ENCODE measurements at regions not wholly inside any gene's neighbourhood (a gene's known extent, or its start where the extent isn't known, plus 50 kb on each side); places are given as distances from the start of the nearest gene placed in this dataset.

- H3K36me3 ChIP-seq (ENCODE audit: control insufficient read depth in 2 of 4, insufficient read depth in 4 of 4, low read length in 3 of 4): no peaks in the 10 kb centered on the region
- H3K56ac ChIP-seq (replicated peaks; ENCODE audit: insufficient read length, low read depth, low read length): no peak overlapping the region
- H2BK15ac ChIP-seq (ENCODE audit: low read length): no peak overlapping the region
- no peak overlapping the region for H2BK12ac ChIP-seq (ENCODE audit: low read depth, low read length)
- FAIRE-seq (no peak), DNase-seq (ENCODE audit: low read depth in 1 of 2, low spot score in 2 of 2) (no peak)
- H3K23me2 ChIP-seq (ENCODE audit: low read depth, low read length): no peaks in the 10 kb centered on the region
- H3K4me1 ChIP-seq (replicated peaks in 1 of 4; ENCODE audit: control insufficient read depth in 3 of 4, insufficient read depth in 4 of 4, low read length in 3 of 4): no peaks in the 10 kb centered on the region
- no peak overlapping the region for H3K23ac ChIP-seq (ENCODE audit: insufficient read length)
- no peak overlapping the region for H2BK120ac ChIP-seq (replicated peaks; ENCODE audit: low read depth, low read length)
- H3K4me2 ChIP-seq (ENCODE audit: insufficient read depth in 1 of 2, low read depth in 2 of 2, low read length in 2 of 2): no peak overlapping the region
- H3K9ac ChIP-seq (replicated peaks in 1 of 4; ENCODE audit: extremely low read depth in 1 of 4, low read depth in 3 of 4, low read length in 3 of 4): no peak overlapping the region
- no peak overlapping the region for H4K91ac ChIP-seq (replicated peaks; ENCODE audit: insufficient read length, low read length)
- H3K18ac ChIP-seq (ENCODE audit: extremely low read depth, low read length): no peak overlapping the region
- POLR2A ChIA-PET (ENCODE audit: partially characterized antibody): no interaction called here
- no peak overlapping the region for H4K8ac ChIP-seq (ENCODE audit: extremely low read depth, insufficient read depth, low read length)
- no peak overlapping the region for H3K4ac ChIP-seq (replicated peaks; ENCODE audit: insufficient read length, low read depth, low read length)
- H2AFZ ChIP-seq (ENCODE audit: low read length): no peak overlapping the region
- no peaks in the 10 kb centered on the region for H4K20me1 ChIP-seq (replicated peaks in 1 of 2; ENCODE audit: control insufficient read depth in 1 of 2, insufficient read depth in 2 of 2, low read length in 2 of 2)
- 82% methylated on average over 7 of the region's 7 CpGs; no CpG with 5 or more reads in 1 of the 2 experiments for WGBS, 2 experiments (ENCODE audit: extremely low coverage in 1 of 2, insufficient coverage in 1 of 2, insufficient read length in 1 of 2, insufficient replicate concordance in 2 of 2, low coverage in 1 of 2, low lambda C conversion rate in 2 of 2, missing lambda C conversion rate in 1 of 2)
- CTCF ChIA-PET (ENCODE audit: partially characterized antibody): no interaction called here
- no peaks in the 10 kb centered on the region for H3K79me1 ChIP-seq (ENCODE audit: low read depth, low read length)
- H4K5ac ChIP-seq (ENCODE audit: insufficient read length, low read depth, low read length): no peak overlapping the region
- no peaks in the 10 kb centered on the region for H3K9me3 ChIP-seq (ENCODE audit: insufficient read depth in 2 of 2, low read depth in 1 of 2, low read length in 1 of 2)
- H2AK5ac ChIP-seq (ENCODE audit: low read depth, low read length): no peak overlapping the region
- no peak overlapping the region for H2BK5ac ChIP-seq (ENCODE audit: low read depth, low read length)
- no peak overlapping the region for H3K14ac ChIP-seq (ENCODE audit: insufficient read length)
- no peak overlapping the region for H3K27ac ChIP-seq (ENCODE audit: low read depth, low read length)
- H3K27me3 ChIP-seq (replicated peaks in 1 of 4; ENCODE audit: control insufficient read depth in 3 of 4, extremely low read depth in 1 of 4, insufficient read depth in 3 of 4, low read length in 3 of 4): no peaks in the 10 kb centered on the region
- H3K79me2 ChIP-seq (ENCODE audit: control insufficient read depth in 1 of 2, insufficient read depth in 2 of 2, low read length in 2 of 2): no peaks in the 10 kb centered on the region
- no peak overlapping the region for H3K4me3 ChIP-seq (ENCODE audit: extremely low read depth in 1 of 4, insufficient read depth in 2 of 4, low read depth in 3 of 4, low read length in 4 of 4)
- TF ChIP-seq POLR2AphosphoS5 (IDR thresholded peaks at IDR 0.05; ENCODE audit: low read depth, low read length) (no peak), SIRT6 (IDR thresholded peaks at IDR 0.05; ENCODE audit: low read length) (no peak)
- H2BK20ac ChIP-seq (ENCODE audit: low read length): no peak overlapping the region
These were observed 605.5 kb downstream of the RBFOX1 start for GRCh38 chr16:7938175-7938574.
